Liver (tissue), 8 donors: ENCODE measurements at regions not wholly inside any gene's neighbourhood (a gene's known extent, or its start where the extent isn't known, plus 50 kb on each side); places are given as distances from the start of the nearest gene placed in this dataset.

ENCODE experiments used
- DNase-seq: peaks from one replicate; pipeline ENCODE4 v3.0.0-alpha.2; 2017; ENCODE audit warnings: low spot score
- H3K27ac ChIP-seq, 2 donors: one replicate each; pipeline ENCODE4 v1.7.0; 2013; ENCODE audit warnings: inconsistent platforms in 2 of 2, low read length in 2 of 2, control low read depth in 1 of 2, low read depth in 1 of 2, mild to moderate bottlenecking in 1 of 2
- H3K27me3 ChIP-seq, 4 donors: one replicate each; pipeline versions ENCODE4 v1.6.1 to v1.7.0; 2013; ENCODE audit warnings: low read length in 3 of 4, inconsistent platforms in 1 of 4, mild to moderate bottlenecking in 1 of 4, moderate library complexity in 1 of 4; ENCODE audit not compliant: control insufficient read depth in 4 of 4, insufficient read depth in 4 of 4
- H3K36me3 ChIP-seq, 4 donors: one replicate each; pipeline versions ENCODE4 v1.6.1 to v1.7.0; 2013; ENCODE audit warnings: low read length in 3 of 4, mild to moderate bottlenecking in 3 of 4, low read depth in 1 of 4, moderate library complexity in 1 of 4; ENCODE audit not compliant: control insufficient read depth in 4 of 4, insufficient read depth in 3 of 4
- H3K4me1 ChIP-seq, 4 donors: one replicate each; pipeline versions ENCODE4 v1.6.1 to v1.7.0; 2013; ENCODE audit warnings: low read length in 3 of 4, mild to moderate bottlenecking in 3 of 4, moderate library complexity in 1 of 4; ENCODE audit not compliant: control insufficient read depth in 4 of 4, insufficient read depth in 4 of 4
- H3K4me3 ChIP-seq, 3 donors: one replicate each; pipeline versions ENCODE4 v1.6.1 to v1.7.0; 2013; ENCODE audit warnings: low read length in 3 of 3, control low read depth in 1 of 3, low read depth in 1 of 3, mild to moderate bottlenecking in 1 of 3
- H3K9ac ChIP-seq, 2 donors: one replicate each; pipeline ENCODE4 v1.7.0; 2013; ENCODE audit warnings: low read length in 2 of 2, mild to moderate bottlenecking in 2 of 2, moderate library complexity in 2 of 2, control low read depth in 1 of 2, low read depth in 1 of 2
- H3K9me3 ChIP-seq, 4 donors: one replicate each; pipeline versions ENCODE4 v1.6.1 to v1.7.0; 2013; ENCODE audit warnings: low read length in 3 of 4; ENCODE audit not compliant: control insufficient read depth in 4 of 4
- CTCF ChIP-seq: fragments of 150-350 bp; IDR thresholded peaks from 2 replicates; pipeline ENCODE4 v1.5.1; 2017; ENCODE audit warnings: improper control_type of control experiment, low read depth, low read length; ENCODE audit not compliant: missing input control
- EGR1 ChIP-seq, 2 donors: IDR thresholded peaks; 2 replicates each; pipeline ENCODE4 v1.6.1; 2016 to 2018; ENCODE audit warnings: antibody characterized with exemption in 2 of 2, low read depth in 2 of 2
- FOXA1 ChIP-seq: IDR thresholded peaks from 2 replicates; pipeline ENCODE4 v1.6.1; 2016; ENCODE audit warnings: antibody characterized with exemption
- FOXA2 ChIP-seq: IDR thresholded peaks from 2 replicates; pipeline ENCODE4 v1.6.1; 2016; ENCODE audit warnings: antibody characterized with exemption
- GABPA ChIP-seq, 2 donors: IDR thresholded peaks in 1 of 2; conservative IDR thresholded peaks in 1 of 2; 2 replicates each; pipeline ENCODE4 v1.6.1; 2016; ENCODE audit warnings: antibody characterized with exemption in 2 of 2, mild to moderate bottlenecking in 1 of 2, moderate library complexity in 1 of 2
- HNF4A ChIP-seq, 2 donors: conservative IDR thresholded peaks; 2 replicates each; pipeline ENCODE4 v1.6.1; 2016; ENCODE audit warnings: antibody characterized with exemption in 2 of 2, mild to moderate bottlenecking in 2 of 2
- HNF4G ChIP-seq: IDR thresholded peaks from 2 replicates; pipeline ENCODE4 v1.6.1; 2016; ENCODE audit warnings: antibody characterized with exemption
- MAX ChIP-seq: IDR thresholded peaks from 2 replicates; pipeline ENCODE4 v1.6.1; 2016; ENCODE audit warnings: antibody characterized with exemption
- NR2F2 ChIP-seq: IDR thresholded peaks from 2 replicates; pipeline ENCODE4 v1.6.1; 2016; ENCODE audit warnings: antibody characterized with exemption
- RAD21 ChIP-seq, 2 donors: IDR thresholded peaks; 2 replicates each; pipeline ENCODE4 v1.6.1; 2016; ENCODE audit warnings: antibody characterized with exemption in 2 of 2, mild to moderate bottlenecking in 2 of 2
- REST ChIP-seq: IDR thresholded peaks from 2 replicates; pipeline ENCODE4 v1.6.1; 2016; ENCODE audit warnings: antibody characterized with exemption, mild to moderate bottlenecking
- RXRA ChIP-seq, 2 donors: IDR thresholded peaks; 2 replicates each; pipeline ENCODE4 v1.6.1; 2017 to 2018; ENCODE audit warnings: antibody characterized with exemption in 2 of 2, mild to moderate bottlenecking in 1 of 2
- SP1 ChIP-seq: IDR thresholded peaks from 2 replicates; pipeline ENCODE4 v1.6.1; 2018; ENCODE audit warnings: antibody characterized with exemption, mild to moderate bottlenecking
- YY1 ChIP-seq: IDR thresholded peaks from 2 replicates; pipeline ENCODE4 v1.6.1; 2016; ENCODE audit warnings: antibody characterized with exemption, mild to moderate bottlenecking
- ZBTB33 ChIP-seq: IDR thresholded peaks from 2 replicates; pipeline ENCODE4 v1.6.1; 2016; ENCODE audit warnings: antibody characterized with exemption
- WGBS: extraction: QIAGEN DNeasy Blood & Tissue Kit; methylation state at CpG from one replicate; pipeline ENCODE4 v1.1.7; 2013; 5-methylcytosine and 5-hydroxymethylcytosine counted together
- donor health status: healthy.
- donor health status: healthy.
- donor health status: healthy.
- donor health status: healthy.
- donor health status: healthy.

- no peak for DNase-seq
- WGBS, result 71% methylated on average over 5 of the region's 5 CpGs
- Histone ChIP-seq H3K4me1 (no peaks in the 10 kb centered on the region), H3K27ac (no peak overlapping the region), H3K27me3 (no peaks in the 10 kb centered on the region), H3K9me3 (no peaks in the 10 kb centered on the region), H3K9ac (no peak overlapping the region), H3K36me3 (no peaks in the 10 kb centered on the region), H3K4me3 (no peak overlapping the region)
- no peak for TF ChIP-seq MAX
- no peak for TF ChIP-seq GABPA (IDR thresholded peaks at IDR 0.05 in 1 of 2, conservative IDR thresholded peaks at IDR 0.05 in 1 of 2)
- TF ChIP-seq NR2F2, result no peak
- no peak for TF ChIP-seq FOXA1
- no peak for TF ChIP-seq REST
These were observed 737.4 kb downstream of the UQCRFS1 start for GRCh38 chr19:28475525-28475924.

- Histone ChIP-seq H3K4me3 (no peak overlapping the region), H3K9ac (no peak overlapping the region), H3K9me3 (no peaks in the 10 kb centered on the region), H3K4me1 (peaks cover 0 to 9% (median 3%) of the 10 kb centered on the region in 4 donors), H3K36me3 (no peaks in the 10 kb centered on the region), H3K27me3 (no peaks in the 10 kb centered on the region), H3K27ac (no peak overlapping the region)
- WGBS, result 67% methylated on average over 7 of the region's 7 CpGs
- DNase-seq, result no peak
- TF ChIP-seq EGR1 (IDR thresholded peaks at IDR 0.05; ENCODE audit: low read depth in 2 of 2) (no peak), FOXA2 (no peak), FOXA1 (no peak), RXRA (IDR thresholded peaks at IDR 0.05) (no peak), YY1 (no peak)
These were observed 740.1 kb downstream of the UQCRFS1 start for GRCh38 chr19:28472843-28473242.

GRCh38 chr19:28471731-28472510 lies 741.0 kb downstream of the UQCRFS1 start:
- Histone ChIP-seq H3K27me3 (no peaks in the 10 kb centered on the region), H3K4me3 (no peak overlapping the region), H3K9ac (no peak overlapping the region), H3K27ac (no peak overlapping the region), H3K36me3 (no peaks in the 10 kb centered on the region), H3K4me1 (peaks cover 0 to 9% (median 3%) of the 10 kb centered on the region in 4 donors), H3K9me3 (no peaks in the 10 kb centered on the region)
- 79% methylated on average over 7 of the region's 7 CpGs for WGBS
- no peak for DNase-seq
- TF ChIP-seq HNF4A (conservative IDR thresholded peaks at IDR 0.05) (no peak), RAD21 (IDR thresholded peaks at IDR 0.05) (no peak), YY1 (no peak), CTCF (no peak), MAX (no peak), HNF4G (no peak), REST (no peak), NR2F2 (no peak), ZBTB33 (no peak), EGR1 (IDR thresholded peaks at IDR 0.05; ENCODE audit: low read depth in 2 of 2) (no peak), SP1 (no peak)
